Activated CD4-positive, alpha-beta T cell treated with anti-CD3 and anti-CD28 coated beads, Interleukin-2, amount 10 ng/mL, durations not matched to agents 24 days and 14 days (primary cell): ENCODE measurements at regions not wholly inside any gene's neighbourhood (a gene's known extent, or its start where the extent isn't known, plus 50 kb on each side); places are given as distances from the start of the nearest gene placed in this dataset.

ENCODE experiments used
- DNase-seq: peaks from one replicate; pipeline ENCODE4 v3.0.0; 2022
- H3K27ac Mint-ChIP-seq: one replicate; pipeline ENCODE4 v1.8.0; 2022; ENCODE audit warnings: mild to moderate bottlenecking, mixed read lengths
- H3K27me3 Mint-ChIP-seq: one replicate; pipeline ENCODE4 v1.8.0; 2022; ENCODE audit warnings: mixed read lengths
- H3K36me3 Mint-ChIP-seq: one replicate; pipeline ENCODE4 v1.8.0; 2022; ENCODE audit warnings: low read depth, mild to moderate bottlenecking, mixed read lengths
- H3K4me1 Mint-ChIP-seq: one replicate; pipeline ENCODE4 v1.8.0; 2021; ENCODE audit warnings: mixed read lengths
- H3K4me3 Mint-ChIP-seq: one replicate; pipeline ENCODE4 v1.8.0; 2022; ENCODE audit warnings: mild to moderate bottlenecking, moderate library complexity, mixed read lengths
- H3K9me3 Mint-ChIP-seq: one replicate; pipeline ENCODE4 v1.8.0; 2021; ENCODE audit warnings: mixed read lengths
- intact Hi-C: fragments of 100-400 bp; cut with micrococcal nuclease; formaldehyde crosslinking; loops from one replicate; pipeline ENCODE4 v1.15.1; 2023

GRCh38 chr5:113825176-113825575 is 311.7 kb downstream of the YTHDC2 start:
- intact Hi-C loops: no loop called here
- Mint-ChIP-seq H3K27me3 (no peaks in the 10 kb centered on the region), H3K9me3 (no peaks in the 10 kb centered on the region), H3K27ac (no peak overlapping the region), H3K4me3 (no peak overlapping the region), H3K4me1 (no peaks in the 10 kb centered on the region), H3K36me3 (no peaks in the 10 kb centered on the region)
- no peak for DNase-seq

- no peak overlapping the region for H3K27ac Mint-ChIP-seq
- no peaks in the 10 kb centered on the region for H3K9me3 Mint-ChIP-seq
- H3K36me3 Mint-ChIP-seq: no peaks in the 10 kb centered on the region
- no peaks in the 10 kb centered on the region for H3K27me3 Mint-ChIP-seq
- no peak for DNase-seq
- no peak overlapping the region for H3K4me3 Mint-ChIP-seq
- H3K4me1 Mint-ChIP-seq: no peaks in the 10 kb centered on the region
- intact Hi-C loops: no loop called here
Observed at GRCh38 chr5:113846941-113847340, 333.4 kb downstream of the YTHDC2 start.

GRCh38 chr5:113864437-113864836 is 350.9 kb downstream of the YTHDC2 start:
- Mint-ChIP-seq H3K4me3 (no peak overlapping the region), H3K4me1 (no peaks in the 10 kb centered on the region)
- intact Hi-C loops: no loop called here

GRCh38 chr5:113866763-113867162 is 353.3 kb downstream of the YTHDC2 start:
- Mint-ChIP-seq H3K9me3 (no peaks in the 10 kb centered on the region), H3K27me3 (no peaks in the 10 kb centered on the region), H3K4me1 (no peaks in the 10 kb centered on the region), H3K36me3 (no peaks in the 10 kb centered on the region), H3K27ac (no peak overlapping the region), H3K4me3 (no peak overlapping the region)
- intact Hi-C loops: no loop called here
- no peak for DNase-seq

More at GRCh38 chr5:113864437-113864836, 350.9 kb downstream of the YTHDC2 start:
- H3K27me3 Mint-ChIP-seq: no peaks in the 10 kb centered on the region
- DNase-seq: no peak
- H3K27ac Mint-ChIP-seq: no peak overlapping the region
- no peaks in the 10 kb centered on the region for H3K36me3 Mint-ChIP-seq
- H3K9me3 Mint-ChIP-seq: no peaks in the 10 kb centered on the region

- Mint-ChIP-seq H3K36me3 (no peaks in the 10 kb centered on the region), H3K27ac (no peak overlapping the region), H3K27me3 (no peaks in the 10 kb centered on the region), H3K4me1 (no peaks in the 10 kb centered on the region), H3K9me3 (no peaks in the 10 kb centered on the region), H3K4me3 (no peak overlapping the region)
- DNase-seq: no peak
- intact Hi-C loops: no loop called here
Observed at GRCh38 chr5:113869611-113870010, 356.1 kb downstream of the YTHDC2 start.

- Mint-ChIP-seq H3K27me3 (no peaks in the 10 kb centered on the region), H3K4me3 (no peak overlapping the region), H3K36me3 (no peaks in the 10 kb centered on the region), H3K27ac (no peak overlapping the region), H3K4me1 (no peaks in the 10 kb centered on the region), H3K9me3 (no peaks in the 10 kb centered on the region)
- intact Hi-C loops: no loop called here
- no peak for DNase-seq
Observed at GRCh38 chr5:113871972-113872371, 358.5 kb downstream of the YTHDC2 start.

GRCh38 chr5:113875096-113875495 is 361.6 kb downstream of the YTHDC2 start:
- Mint-ChIP-seq H3K36me3 (no peaks in the 10 kb centered on the region), H3K27me3 (no peaks in the 10 kb centered on the region), H3K4me1 (no peaks in the 10 kb centered on the region), H3K4me3 (no peak overlapping the region), H3K9me3 (no peaks in the 10 kb centered on the region), H3K27ac (no peak overlapping the region)
- intact Hi-C loops: no loop called here
- DNase-seq: no peak

GRCh38 chr5:113891491-113891890 is 378.0 kb downstream of the YTHDC2 start:
- Mint-ChIP-seq H3K9me3 (no peaks in the 10 kb centered on the region), H3K4me1 (no peaks in the 10 kb centered on the region), H3K4me3 (no peak overlapping the region), H3K27ac (no peak overlapping the region), H3K27me3 (no peaks in the 10 kb centered on the region), H3K36me3 (no peaks in the 10 kb centered on the region)
- intact Hi-C loops: no loop called here
- DNase-seq: no peak

GRCh38 chr5:113896789-113897188 is 383.3 kb downstream of the YTHDC2 start:
- intact Hi-C loops: no loop called here
- H3K36me3 Mint-ChIP-seq: no peaks in the 10 kb centered on the region
- no peaks in the 10 kb centered on the region for H3K9me3 Mint-ChIP-seq
- no peak for DNase-seq
- no peak overlapping the region for H3K4me3 Mint-ChIP-seq
- H3K27ac Mint-ChIP-seq: no peak overlapping the region
- H3K4me1 Mint-ChIP-seq: no peaks in the 10 kb centered on the region
- H3K27me3 Mint-ChIP-seq: no peaks in the 10 kb centered on the region

- H3K4me1 Mint-ChIP-seq: no peaks in the 10 kb centered on the region
- no peaks in the 10 kb centered on the region for H3K36me3 Mint-ChIP-seq
- DNase-seq: no peak
- no peak overlapping the region for H3K27ac Mint-ChIP-seq
- no peaks in the 10 kb centered on the region for H3K27me3 Mint-ChIP-seq
- intact Hi-C loops: no loop called here
- H3K9me3 Mint-ChIP-seq: no peaks in the 10 kb centered on the region
- H3K4me3 Mint-ChIP-seq: no peak overlapping the region
Observed at GRCh38 chr5:113897748-113898147, 384.3 kb downstream of the YTHDC2 start.

GRCh38 chr5:113900141-113900540 is 386.6 kb downstream of the YTHDC2 start:
- Mint-ChIP-seq H3K4me1 (no peaks in the 10 kb centered on the region), H3K27me3 (no peaks in the 10 kb centered on the region), H3K27ac (no peak overlapping the region), H3K36me3 (no peaks in the 10 kb centered on the region), H3K4me3 (no peak overlapping the region), H3K9me3 (no peaks in the 10 kb centered on the region)
- no peak for DNase-seq
- intact Hi-C loops: no loop called here

- Mint-ChIP-seq H3K27me3 (no peaks in the 10 kb centered on the region), H3K4me3 (no peak overlapping the region), H3K27ac (no peak overlapping the region), H3K9me3 (no peaks in the 10 kb centered on the region), H3K36me3 (no peaks in the 10 kb centered on the region), H3K4me1 (no peaks in the 10 kb centered on the region)
- intact Hi-C loops: no loop called here
- DNase-seq: peak; percentile 38
Observed at GRCh38 chr5:113900816-113901215, 387.3 kb downstream of the YTHDC2 start.

- no peaks in the 10 kb centered on the region for H3K9me3 Mint-ChIP-seq
- peak; percentile 14 for DNase-seq
- H3K27ac Mint-ChIP-seq: no peak overlapping the region
- H3K36me3 Mint-ChIP-seq: no peaks in the 10 kb centered on the region
- no peaks in the 10 kb centered on the region for H3K27me3 Mint-ChIP-seq
- no peak overlapping the region for H3K4me3 Mint-ChIP-seq
- intact Hi-C loops: no loop called here
- H3K4me1 Mint-ChIP-seq: no peaks in the 10 kb centered on the region
Observed at GRCh38 chr5:113901718-113902117, 388.2 kb downstream of the YTHDC2 start.

GRCh38 chr5:113902917-113903660 is 389.6 kb downstream of the YTHDC2 start:
- Mint-ChIP-seq H3K9me3 (no peaks in the 10 kb centered on the region), H3K36me3 (no peaks in the 10 kb centered on the region), H3K27ac (no peak overlapping the region), H3K4me1 (no peaks in the 10 kb centered on the region), H3K4me3 (no peak overlapping the region), H3K27me3 (no peaks in the 10 kb centered on the region)
- peak; percentile 21 for DNase-seq
- intact Hi-C loops: no loop called here

- intact Hi-C loops: no loop called here
- Mint-ChIP-seq H3K9me3 (no peaks in the 10 kb centered on the region), H3K27me3 (no peaks in the 10 kb centered on the region), H3K4me1 (no peaks in the 10 kb centered on the region), H3K36me3 (no peaks in the 10 kb centered on the region), H3K4me3 (no peak overlapping the region), H3K27ac (no peak overlapping the region)
- DNase-seq: no peak
Observed at GRCh38 chr5:113909782-113910181, 396.3 kb downstream of the YTHDC2 start.
